NB4 (cell line): ENCODE measurements at regions not wholly inside any gene's neighbourhood (a gene's known extent, or its start where the extent isn't known, plus 50 kb on each side); places are given as distances from the start of the nearest gene placed in this dataset.

ENCODE experiments used
- MYC ChIP-seq: IDR thresholded peaks from 2 replicates; pipeline ENCODE4 v1.6.1; 2011; ENCODE audit warnings: low read depth, low read length
- POLR2A ChIP-seq: IDR thresholded peaks from 2 replicates; pipeline ENCODE4 v1.6.1; 2011; ENCODE audit warnings: mild to moderate bottlenecking; ENCODE audit not compliant: insufficient read length; ENCODE audit errors: extremely low read depth
- TF ChIP-seq, protein P1 (sequence below): IDR thresholded peaks from one replicate; pipeline ENCODE4 v1.5.1; 2012; ENCODE audit warnings: low read depth, low read length

DNA sequence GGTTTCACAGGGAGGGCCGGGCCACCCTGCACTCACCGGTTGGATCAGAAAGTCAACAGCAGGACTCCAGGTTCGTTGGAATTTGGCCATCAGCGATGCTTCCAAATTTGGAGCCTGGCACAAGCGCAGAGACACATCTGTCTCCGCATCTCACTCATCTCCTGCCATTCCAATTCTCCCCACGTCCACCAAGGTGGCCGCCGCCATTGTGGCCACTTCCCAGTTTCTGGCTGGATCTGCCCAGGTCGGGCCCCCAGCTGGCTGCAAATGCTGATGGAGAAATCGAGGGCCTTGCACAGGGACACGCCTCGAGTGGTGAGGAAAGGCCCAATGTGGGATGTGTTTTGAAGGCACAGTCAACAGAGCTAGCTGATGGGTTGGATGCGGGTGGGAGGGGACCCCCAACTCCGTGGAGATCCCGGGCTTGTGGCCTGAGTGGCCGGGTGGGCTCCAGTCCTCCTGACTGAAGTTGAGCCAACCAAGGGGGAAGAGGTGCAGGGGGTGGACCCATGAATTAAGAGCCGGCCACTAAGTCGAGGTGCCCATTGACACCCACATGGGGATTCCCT is 102.7 kb downstream of the CRYAA start:
- TF ChIP-seq, protein P1, sequence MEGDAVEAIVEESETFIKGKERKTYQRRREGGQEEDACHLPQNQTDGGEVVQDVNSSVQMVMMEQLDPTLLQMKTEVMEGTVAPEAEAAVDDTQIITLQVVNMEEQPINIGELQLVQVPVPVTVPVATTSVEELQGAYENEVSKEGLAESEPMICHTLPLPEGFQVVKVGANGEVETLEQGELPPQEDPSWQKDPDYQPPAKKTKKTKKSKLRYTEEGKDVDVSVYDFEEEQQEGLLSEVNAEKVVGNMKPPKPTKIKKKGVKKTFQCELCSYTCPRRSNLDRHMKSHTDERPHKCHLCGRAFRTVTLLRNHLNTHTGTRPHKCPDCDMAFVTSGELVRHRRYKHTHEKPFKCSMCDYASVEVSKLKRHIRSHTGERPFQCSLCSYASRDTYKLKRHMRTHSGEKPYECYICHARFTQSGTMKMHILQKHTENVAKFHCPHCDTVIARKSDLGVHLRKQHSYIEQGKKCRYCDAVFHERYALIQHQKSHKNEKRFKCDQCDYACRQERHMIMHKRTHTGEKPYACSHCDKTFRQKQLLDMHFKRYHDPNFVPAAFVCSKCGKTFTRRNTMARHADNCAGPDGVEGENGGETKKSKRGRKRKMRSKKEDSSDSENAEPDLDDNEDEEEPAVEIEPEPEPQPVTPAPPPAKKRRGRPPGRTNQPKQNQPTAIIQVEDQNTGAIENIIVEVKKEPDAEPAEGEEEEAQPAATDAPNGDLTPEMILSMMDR: no peak
- TF ChIP-seq POLR2A: no peak
- TF ChIP-seq MYC: no peak
